AG08396 (cell line): ENCODE measurements at regions not wholly inside any gene's neighbourhood (a gene's known extent, or its start where the extent isn't known, plus 50 kb on each side); places are given as distances from the start of the nearest gene placed in this dataset.

Source experiments
- DNase-seq: peaks from one replicate; pipeline ENCODE4 v3.0.0; 2012; ENCODE audit warnings: low spot score, mixed read lengths

DNA sequence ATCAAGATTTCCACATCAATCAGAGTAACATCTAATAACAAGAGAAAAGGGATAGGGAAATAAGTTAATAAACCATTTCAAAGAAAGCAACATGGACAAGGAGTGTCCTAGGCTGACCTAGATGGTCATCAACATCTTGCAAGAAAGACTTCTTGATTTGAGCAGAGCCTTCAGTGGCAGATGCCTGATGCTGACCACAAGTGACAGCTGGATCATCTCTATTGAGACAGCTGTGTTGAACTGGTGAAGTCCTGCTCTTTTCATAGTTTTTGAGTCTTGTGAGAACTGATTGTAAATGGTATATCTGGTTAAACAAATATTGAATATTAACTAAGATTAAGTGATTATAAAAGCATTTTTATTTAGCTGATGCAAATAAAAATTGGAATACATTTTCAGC is 1083.6 kb upstream of the LRFN5 start:
- DNase-seq, result no peak

DNA sequence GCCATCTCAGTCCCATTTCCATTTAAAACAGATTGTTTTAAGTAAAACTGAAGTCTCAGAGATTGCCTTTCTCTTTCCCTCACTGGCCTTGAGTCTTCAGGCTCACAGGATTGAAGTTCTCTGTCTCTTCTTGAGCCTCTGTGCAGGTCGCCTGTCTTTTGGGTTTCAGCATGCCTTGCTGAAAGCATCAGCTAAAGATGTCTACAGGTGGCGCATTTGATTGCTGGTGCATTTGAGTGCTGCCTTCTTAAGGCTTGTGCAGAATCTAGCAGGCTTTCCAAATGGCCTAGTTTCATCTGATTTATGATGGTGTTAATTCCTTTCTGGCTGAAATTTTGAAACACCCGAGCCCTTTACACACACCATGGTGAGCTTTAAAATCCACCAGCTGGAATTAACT is 1062.2 kb upstream of the FBXO33 start:
- DNase-seq, result no peak

DNA sequence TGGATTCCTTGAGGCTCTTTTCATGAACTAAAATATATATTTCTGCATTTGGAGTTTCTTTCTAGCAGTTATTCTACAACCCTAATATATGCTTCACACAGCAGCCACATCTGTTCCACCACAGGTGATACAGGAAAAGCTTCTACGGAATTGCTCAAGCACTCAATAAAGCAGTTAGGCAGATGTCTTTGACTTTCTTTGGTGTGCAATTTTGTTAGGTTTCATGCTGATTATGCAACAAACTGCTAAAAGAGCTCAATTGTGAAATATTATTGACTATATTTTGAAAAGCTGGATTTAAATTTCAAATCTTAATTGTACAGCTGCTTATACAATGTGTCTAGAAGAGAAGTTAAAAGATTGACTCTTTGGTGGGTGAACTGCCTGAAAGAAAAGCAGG is 1055.6 kb upstream of the FBXO33 start:
- no peak for DNase-seq

DNA sequence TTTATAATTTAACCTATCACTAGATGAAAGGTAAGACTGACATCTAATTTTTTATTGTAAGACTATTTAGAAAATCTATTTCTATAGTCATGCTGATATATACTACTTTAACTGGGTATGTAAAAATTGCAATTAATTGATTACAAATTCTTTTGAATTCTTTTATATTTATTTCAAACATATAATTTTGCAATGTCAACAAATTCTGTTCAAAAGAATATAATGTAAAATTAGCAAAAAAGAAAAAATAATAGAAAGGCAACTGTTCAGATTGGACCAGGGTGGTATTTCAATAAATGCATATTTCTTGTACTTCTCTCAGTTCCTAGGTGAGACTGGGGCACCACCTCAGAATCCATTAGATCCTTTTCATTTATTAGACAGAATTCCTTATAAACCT is 1053.5 kb upstream of the FBXO33 start:
- no peak for DNase-seq

DNA sequence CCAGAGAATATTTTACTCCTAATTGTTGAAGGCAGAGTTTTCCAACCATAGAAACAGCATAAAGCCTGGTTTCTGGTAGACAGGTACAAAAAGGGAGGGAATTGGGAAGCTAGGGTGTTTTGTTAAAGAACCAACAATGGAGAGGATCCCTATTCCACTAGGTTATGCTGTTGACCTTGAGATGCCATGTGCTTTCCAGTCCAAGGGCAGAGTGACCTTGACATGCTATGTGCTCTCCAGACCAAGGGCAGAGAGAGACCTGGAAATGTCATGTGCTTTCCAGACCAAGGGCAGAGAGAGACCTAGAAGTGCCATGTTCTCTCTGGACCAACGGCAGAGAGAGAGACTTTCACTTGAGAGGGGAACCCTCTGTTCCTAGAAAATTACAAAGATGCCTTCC is 1043.8 kb upstream of the FBXO33 start:
- no peak for DNase-seq

DNA sequence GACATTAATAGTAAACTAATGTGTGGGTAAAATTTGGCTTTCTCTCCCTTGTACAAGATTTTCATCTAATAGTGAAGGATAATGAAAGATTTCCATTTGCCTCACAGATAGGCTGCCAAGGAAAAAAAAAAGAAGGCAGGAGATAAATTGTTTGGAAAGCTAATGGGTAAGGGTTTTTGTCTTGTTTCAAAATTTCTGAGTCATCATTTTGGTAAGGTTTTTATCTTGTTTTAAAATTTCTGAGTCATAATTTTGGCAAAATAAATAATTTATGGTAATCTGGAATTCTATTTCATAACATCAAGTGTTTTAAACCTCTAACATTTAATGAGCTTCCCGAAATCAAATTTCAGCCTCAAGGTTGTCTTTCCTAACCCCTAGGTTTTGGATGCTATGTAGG is 1035.7 kb upstream of the FBXO33 start:
- DNase-seq, result no peak

DNA sequence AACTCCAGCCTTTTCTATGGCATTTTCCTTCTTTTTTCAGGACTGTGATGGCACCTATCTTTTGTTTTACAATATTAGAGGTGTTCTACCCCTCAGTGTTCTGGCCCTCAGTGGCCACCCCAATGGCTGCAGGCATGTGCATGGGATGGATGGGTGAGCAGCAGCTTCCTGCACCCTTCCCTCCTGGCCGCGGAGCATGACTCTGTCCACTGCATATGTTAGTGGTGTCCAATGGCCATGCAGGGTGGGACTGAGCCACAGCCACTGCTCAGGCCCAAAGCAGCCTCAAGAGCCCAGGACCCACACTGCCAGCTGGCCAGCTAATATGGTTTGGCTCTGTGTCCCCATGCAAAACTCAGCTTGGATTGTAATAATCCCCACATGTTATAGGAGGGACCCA is 1032.3 kb upstream of the FBXO33 start:
- no peak for DNase-seq

DNA sequence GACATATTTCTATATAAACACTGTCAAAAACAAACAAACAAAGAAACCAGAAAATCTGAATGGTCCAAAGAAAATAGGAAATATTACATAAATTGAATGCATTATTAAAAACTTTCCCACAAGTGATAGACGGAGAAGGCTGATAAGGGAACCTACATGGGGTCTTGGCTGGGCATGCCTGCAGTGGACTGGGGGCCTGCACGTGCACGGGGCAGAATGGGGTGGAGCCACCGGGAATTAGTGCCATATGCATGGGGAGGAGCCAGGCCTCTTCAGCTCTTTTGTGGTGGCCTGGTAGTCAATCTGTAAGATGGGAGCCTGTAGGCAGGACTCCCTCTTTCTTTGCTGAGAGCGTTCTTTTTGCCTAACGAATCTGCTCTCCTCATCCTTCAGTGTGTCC is 1031.7 kb upstream of the FBXO33 start:
- DNase-seq, result no peak

DNA sequence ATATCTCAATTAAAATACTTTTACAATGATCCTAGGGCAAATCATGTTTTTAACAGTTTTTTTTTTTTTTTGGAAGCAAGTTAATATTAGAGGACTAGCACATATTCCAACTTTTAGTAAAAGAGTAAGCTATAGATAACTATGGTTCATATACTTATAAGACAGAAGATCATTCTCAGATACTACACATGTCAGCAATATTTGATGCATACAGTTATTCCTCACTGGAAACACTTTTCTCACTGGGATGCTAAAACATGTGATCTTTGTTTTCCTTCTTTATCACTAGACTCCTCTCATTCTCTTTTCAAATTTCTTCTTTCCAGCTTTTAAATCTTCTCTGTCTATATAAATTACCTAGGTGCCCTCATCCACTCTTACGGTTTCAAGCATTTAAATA is 1020.4 kb upstream of the FBXO33 start:
- no peak for DNase-seq

DNA sequence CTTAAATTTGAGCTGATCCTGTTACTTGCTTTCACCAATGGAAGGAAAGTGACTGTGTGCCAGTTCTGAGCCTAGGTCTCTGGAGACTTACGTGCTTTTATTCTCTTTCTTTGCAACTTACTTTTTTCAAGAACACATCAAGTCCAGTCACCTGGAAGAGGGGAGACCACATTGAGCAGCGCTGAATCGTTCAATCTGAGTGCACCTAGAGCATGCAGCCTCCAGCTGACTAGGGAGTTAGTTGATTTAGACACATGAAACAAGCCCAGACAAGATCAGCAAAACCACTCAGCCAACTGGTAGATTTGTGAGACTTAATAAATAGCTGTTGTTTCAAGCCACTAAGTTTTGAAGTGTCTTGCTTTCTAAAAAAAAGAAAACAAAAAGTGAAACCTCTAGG is 1014.8 kb upstream of the FBXO33 start:
- DNase-seq, result no peak

DNA sequence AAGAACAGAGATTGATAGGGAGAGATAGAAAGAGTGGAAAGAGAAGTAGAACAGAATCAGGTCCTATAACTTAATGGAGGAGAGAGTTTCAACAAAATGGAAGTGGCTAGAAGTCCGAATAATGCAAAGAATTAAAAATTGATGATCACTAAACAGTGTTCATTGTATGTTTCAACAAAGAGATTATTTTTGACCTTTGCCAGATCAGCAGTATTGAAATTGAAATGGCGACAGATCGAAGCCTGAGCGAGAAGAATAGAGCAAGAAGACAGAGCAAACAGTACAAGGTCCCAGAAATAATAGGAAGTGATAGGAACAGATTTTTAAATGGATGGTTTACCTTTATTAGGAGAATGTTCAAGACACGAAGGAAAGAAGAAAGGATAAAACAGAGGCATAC is 1012.8 kb upstream of the FBXO33 start:
- DNase-seq, result no peak

DNA sequence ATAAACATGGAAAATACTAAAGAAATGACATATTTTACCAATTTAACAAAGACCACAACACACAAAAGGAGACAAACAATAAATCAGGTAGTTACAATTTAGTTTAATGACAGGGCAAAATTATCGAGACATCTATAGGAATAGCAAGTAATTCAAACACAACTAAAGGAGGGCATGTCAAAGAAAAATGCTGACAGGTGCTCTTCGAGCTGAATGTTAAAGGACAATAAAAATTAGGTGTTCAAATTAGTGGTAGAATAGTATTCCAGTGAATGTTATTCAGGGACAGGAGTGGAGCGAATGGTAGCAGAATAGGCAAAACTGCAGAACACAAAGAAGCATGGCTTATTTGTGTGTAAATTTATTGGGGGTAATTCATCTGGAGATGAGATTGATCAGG is 1004.3 kb upstream of the FBXO33 start:
- no peak for DNase-seq

DNA sequence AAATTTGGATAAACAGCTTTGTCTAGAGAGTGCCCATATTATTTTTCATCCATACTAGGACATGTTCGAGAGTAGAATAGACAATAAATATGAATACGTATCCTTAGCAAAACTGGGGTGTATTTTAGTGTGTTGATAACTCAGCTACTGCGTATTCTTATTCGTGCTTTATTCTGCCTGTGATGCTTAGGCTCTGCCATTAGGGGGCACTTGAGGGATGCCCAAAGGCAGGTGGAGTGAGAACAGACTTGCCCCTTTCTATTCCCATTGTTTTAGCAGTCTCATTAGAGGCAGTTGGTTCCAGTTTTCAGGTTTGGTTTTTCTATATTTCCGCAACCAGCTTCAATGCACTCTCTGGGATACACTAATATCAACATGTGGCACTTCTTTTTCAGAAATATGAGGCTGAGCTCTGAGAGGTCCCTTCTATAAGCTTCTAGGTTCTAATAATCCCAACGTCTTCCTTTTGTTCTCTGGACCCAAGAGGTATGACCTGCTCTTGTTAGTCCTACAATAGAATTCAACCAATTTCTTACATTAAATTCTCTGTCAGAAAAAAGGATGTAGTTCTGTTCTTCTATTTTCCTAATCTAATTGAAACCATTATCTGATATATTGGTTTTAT is 985.7 kb upstream of the FBXO33 start:
- no peak for DNase-seq

DNA sequence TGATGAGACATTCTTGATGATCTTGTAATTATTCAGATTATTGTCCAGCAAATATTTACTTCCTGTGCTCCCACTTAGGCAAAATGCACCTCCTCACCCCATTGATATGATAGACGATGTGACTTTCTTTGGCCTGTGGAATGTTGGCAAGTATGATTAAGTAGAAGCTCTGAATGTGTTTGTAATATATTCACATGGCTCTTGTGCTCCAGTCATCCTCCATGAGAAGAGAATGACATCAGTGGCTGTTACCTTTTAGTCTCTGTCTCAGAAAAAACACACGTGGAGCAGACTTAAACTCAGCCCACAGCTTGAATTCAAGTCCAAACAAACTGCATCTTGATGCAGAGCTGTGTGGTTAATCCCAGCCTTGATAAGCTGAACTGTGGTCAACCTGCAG is 984.3 kb upstream of the FBXO33 start:
- DNase-seq, result no peak

DNA sequence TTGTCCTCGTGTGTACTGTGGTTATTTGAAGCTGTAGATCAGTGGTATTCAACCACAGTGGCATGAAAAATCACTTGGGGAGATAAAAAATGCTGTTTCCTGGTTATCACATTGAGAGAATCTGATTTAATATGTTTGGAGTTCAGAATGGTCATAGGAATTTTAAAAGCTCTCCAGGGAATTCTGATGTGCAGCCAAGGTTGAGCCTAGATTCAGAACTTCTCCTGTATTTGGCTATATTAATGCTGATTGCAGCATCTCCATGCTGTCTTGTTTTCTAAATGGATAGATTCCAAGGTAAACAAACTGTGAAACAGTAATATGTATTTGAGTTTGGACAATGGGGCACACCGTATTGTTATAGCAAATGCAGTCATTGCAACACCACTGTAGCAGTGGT is 982.2 kb upstream of the FBXO33 start:
- DNase-seq, result no peak

DNA sequence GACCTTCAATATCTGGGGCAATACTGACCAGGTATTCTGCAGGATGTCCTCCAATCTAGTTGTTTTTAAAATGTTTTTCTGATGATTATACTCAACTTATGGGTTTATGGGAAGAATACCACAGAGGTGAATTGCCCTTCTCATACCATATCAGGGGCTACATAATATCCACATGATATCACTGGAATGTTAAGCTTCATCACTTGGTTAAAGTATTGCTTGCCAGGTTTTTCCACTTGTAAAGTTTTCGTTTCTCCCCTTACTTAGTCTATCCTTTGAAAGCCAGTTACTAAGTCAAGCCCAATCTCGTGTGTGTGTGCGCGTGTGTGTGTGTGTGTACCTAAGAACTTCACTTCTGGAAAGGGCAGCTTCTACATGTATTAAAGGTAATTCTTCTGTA is 980.9 kb upstream of the FBXO33 start:
- no peak for DNase-seq

DNA sequence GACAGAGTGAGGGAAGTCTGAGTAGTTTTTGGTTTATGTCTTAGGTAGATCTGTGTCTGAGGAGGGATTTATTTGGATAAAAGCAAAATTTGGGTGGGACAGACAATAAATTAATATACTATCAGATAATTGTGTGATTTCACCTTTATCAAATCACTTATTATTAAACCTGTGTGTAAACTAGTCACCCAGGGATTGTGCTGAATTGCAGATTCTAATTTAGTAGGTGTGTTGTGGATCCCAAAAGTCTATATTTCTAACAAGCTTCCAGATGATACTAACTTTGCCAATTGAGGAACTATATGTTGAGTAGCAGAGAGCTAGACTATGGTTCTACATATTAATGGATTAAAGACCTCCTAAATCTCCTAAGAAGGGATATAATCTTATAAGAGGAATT is 978.5 kb upstream of the FBXO33 start:
- no peak for DNase-seq

DNA sequence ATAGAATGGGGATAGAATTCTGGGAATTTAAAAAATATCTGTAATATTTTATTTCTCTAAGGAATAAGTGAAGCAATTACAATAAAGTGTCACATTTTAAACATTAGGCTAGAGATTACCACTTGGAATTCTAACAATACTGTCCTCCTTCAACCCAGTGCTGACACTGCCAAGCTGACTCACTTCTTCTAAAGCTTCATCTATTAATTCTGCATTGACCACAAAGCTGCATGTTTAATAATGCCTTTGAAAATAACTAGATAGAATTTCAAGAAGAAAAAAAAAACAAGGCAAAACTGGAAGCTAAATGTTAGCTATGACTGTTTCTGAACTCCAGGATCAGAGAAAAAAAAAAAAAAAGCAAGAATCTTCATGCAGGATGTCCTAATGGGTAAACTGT is 970.7 kb upstream of the FBXO33 start:
- DNase-seq, result no peak

DNA sequence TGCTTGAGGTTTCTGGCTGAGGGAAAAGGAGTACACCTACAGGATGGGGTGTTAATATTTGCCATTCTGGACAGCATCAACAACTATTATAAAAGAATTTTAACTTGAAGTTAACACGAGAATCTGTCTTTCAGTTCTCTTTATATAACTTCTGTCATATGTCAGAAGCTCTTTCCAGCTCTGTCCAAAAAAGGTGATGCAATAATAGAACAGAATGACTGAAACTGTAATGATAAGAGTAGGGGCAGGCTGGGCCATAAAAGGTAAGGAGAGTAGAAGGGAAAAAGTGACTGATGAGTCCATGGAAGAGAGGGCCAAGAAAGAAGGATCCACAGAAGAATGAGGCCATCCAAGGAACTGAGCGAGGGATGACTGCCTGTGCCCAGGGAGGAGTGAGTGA is 966.7 kb upstream of the FBXO33 start:
- DNase-seq, result no peak

DNA sequence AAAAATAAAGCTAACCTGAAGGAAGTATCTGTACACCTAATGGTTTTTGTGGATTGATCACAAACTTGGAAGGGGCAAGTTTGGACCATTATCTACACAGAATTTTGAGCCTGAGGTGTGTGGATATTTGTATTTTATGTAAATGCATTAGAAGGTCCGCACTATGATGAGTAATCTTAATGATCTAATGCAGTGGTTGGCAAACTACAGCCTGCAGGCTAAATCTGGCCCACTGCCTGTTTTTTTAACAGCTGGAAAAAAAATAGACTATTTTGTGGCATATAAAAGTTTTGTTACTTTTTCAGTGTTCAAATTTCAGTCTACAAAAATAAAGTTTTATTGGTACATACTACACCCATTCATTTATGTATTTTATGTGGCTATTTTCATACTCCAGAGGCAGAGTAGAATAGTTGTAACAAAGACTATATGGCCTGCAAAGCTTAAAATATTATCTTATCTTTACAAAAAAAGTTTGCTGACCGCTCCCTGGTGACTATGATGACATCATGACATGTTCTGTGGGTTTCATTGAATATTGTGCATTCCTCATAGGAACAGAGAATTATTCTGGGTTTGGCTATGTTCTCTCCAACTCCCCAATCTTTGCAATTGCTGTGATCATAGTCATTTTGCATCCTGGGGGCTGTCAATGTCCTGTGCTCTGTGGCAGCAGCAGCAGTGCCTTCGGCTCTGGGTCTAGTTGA is 962.6 kb upstream of the FBXO33 start:
- DNase-seq, result no peak

DNA sequence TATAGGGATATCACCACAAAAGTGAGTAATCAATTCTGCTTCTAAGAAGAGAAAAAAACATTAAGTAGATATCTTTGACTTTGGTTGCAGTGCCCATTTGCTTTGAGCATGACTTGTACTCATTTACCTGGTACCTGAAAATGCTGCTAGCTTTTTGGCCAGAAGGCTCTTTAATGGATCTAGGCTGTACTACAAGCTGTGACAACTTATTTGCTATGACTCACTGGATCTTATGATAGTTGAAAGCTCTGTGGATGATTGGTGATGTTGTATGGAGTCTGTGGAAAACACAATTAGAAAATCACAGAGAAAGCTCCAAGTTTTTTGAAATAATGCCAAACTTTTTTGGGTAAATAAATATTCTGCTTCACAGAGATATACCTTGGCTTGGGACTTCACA is 960.9 kb upstream of the FBXO33 start:
- no peak for DNase-seq

DNA sequence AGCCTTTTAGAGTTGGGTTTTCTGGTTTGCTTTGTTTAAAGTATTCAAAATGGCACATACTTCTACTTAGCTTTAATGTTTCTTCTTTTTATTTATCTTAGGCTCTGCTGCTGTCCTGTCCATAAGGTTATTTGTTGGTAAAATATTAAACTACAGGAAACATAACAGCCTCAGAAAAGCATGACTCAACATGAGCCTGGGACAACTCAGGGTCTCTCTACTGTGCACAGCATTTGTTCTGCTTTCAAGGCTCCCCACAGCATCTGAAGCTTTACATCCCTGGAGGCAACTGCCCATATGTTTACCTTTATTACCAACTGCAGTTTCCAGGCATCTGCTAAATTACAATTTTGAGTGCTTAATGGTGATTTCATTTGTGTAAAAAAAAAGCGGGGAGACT is 954.2 kb upstream of the FBXO33 start:
- no peak for DNase-seq

DNA sequence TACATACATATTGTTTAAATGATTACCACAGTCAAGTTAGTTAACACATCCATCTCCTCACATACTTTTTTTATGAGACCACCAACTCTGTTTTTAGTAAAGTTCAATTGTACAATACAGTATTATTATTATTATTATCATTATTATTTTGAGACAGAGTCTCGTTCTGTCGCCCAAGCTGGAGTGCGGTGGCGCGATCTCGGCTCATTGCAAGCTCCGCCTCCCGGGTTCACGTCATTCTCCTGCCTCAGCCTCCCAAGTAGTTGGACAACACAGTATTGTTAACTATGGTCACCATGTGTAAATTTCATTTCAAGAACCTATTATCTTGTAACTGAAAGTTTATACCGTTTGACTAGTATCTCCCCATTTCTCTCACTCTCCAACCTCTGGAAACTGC is 942.0 kb upstream of the FBXO33 start:
- DNase-seq, result no peak

DNA sequence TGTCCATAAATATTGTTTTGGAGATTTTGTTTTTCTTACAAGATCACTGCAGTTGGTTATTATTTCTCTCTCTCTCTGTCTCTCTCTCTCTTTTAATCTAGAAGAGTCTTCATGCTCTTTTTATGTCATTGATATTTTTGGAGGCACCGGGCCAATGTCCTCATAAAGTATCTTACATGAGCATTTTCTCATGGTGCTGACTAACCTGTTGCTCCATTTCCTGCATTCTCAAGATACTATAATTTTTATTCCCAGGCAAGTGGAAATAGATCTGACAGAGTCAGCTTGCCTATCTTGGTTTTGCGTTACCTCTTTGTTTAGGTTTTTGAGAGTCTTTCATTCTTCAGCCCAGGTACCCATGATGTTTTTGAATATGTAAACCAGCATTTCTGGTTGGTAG is 938.8 kb upstream of the FBXO33 start:
- DNase-seq, result no peak
